Neural cell (in vitro differentiated cells): ENCODE measurements at regions not wholly inside any gene's neighbourhood (a gene's known extent, or its start where the extent isn't known, plus 50 kb on each side); places are given as distances from the start of the nearest gene placed in this dataset.

ENCODE experiments used
- CTCF ChIP-seq: fragments of 450-650 bp; IDR thresholded peaks from 2 replicates; pipeline ENCODE4 v1.5.1; 2014; ENCODE audit warnings: antibody characterized with exemption, mild to moderate bottlenecking, moderate library complexity; ENCODE audit not compliant: poor library complexity, severe bottlenecking
- MXI1 ChIP-seq: fragments of 450-650 bp; conservative IDR thresholded peaks from 2 replicates; pipeline ENCODE4 v1.6.1; 2014; ENCODE audit warnings: antibody characterized with exemption, mild to moderate bottlenecking; ENCODE audit not compliant: poor library complexity, severe bottlenecking
- SMC3 ChIP-seq: fragments of 450-650 bp; conservative IDR thresholded peaks from 2 replicates; pipeline ENCODE4 v1.6.1; 2014; ENCODE audit warnings: antibody characterized with exemption, mild to moderate bottlenecking, moderate library complexity; ENCODE audit not compliant: poor library complexity

- TF ChIP-seq MXI1 (no peak), SMC3 (no peak), CTCF (no peak)
Observed at GRCh38 chr6:43919774-43920173, 149.8 kb downstream of the VEGFA start.
